Fibroblast of skin of right biceps (primary cell): ENCODE measurements at regions not wholly inside any gene's neighbourhood (a gene's known extent, or its start where the extent isn't known, plus 50 kb on each side); places are given as distances from the start of the nearest gene placed in this dataset.

Source experiments
- DNase-seq: peaks from one replicate; pipeline ENCODE4 v3.0.0-alpha.2; 2013

GRCh38 chr20:47971058-47971791 is 185.9 kb upstream of the SULF2 start:
- DNase-seq = no peak

- no peak for DNase-seq
These were observed 185.1 kb upstream of the SULF2 start for GRCh38 chr20:47970282-47970903.

GRCh38 chr20:47969426-47969825 is 184.1 kb upstream of the SULF2 start:
- no peak for DNase-seq

- DNase-seq = no peak
These were observed 183.4 kb upstream of the SULF2 start for GRCh38 chr20:47968541-47969310.

GRCh38 chr20:47964149-47964548 is 178.9 kb upstream of the SULF2 start:
- no peak for DNase-seq

GRCh38 chr20:47963022-47963421 is 177.7 kb upstream of the SULF2 start:
- DNase-seq = no peak

GRCh38 chr20:47962286-47962963 is 177.1 kb upstream of the SULF2 start:
- no peak for DNase-seq

GRCh38 chr20:47960769-47961541 is 175.7 kb upstream of the SULF2 start:
- no peak for DNase-seq

GRCh38 chr20:47960277-47960676 is 175.0 kb upstream of the SULF2 start:
- no peak for DNase-seq

- peak; percentile 79 for DNase-seq
These were observed 172.9 kb upstream of the SULF2 start for GRCh38 chr20:47957989-47958801.

- no peak for DNase-seq
These were observed 171.9 kb upstream of the SULF2 start for GRCh38 chr20:47957135-47957534.

GRCh38 chr20:47956268-47956995 is 171.2 kb upstream of the SULF2 start:
- DNase-seq = peak; percentile 69

- no peak for DNase-seq
These were observed 168.2 kb upstream of the SULF2 start for GRCh38 chr20:47953471-47953870.

GRCh38 chr20:47952023-47952564 is 166.8 kb upstream of the SULF2 start:
- DNase-seq = no peak

- peak; percentile 89 for DNase-seq
These were observed 166.3 kb upstream of the SULF2 start for GRCh38 chr20:47951521-47951971.

GRCh38 chr20:47950913-47951283 is 165.6 kb upstream of the SULF2 start:
- no peak for DNase-seq

- peak; percentile 89 for DNase-seq
These were observed 165.0 kb upstream of the SULF2 start for GRCh38 chr20:47950124-47950912.

- no peak for DNase-seq
These were observed 163.9 kb upstream of the SULF2 start for GRCh38 chr20:47949230-47949629.

GRCh38 chr20:47944682-47945081 is 159.4 kb upstream of the SULF2 start:
- DNase-seq = peak; percentile 45

- no peak for DNase-seq
These were observed 156.6 kb upstream of the SULF2 start for GRCh38 chr20:47941869-47942268.
